Sigmoid colon (tissue), 4 donors: ENCODE measurements at regions not wholly inside any gene's neighbourhood (a gene's known extent, or its start where the extent isn't known, plus 50 kb on each side); places are given as distances from the start of the nearest gene placed in this dataset.

Experiments
- EP300 ChIP-seq, 4 donors: sonication (generic); formaldehyde crosslinking; IDR thresholded peaks; one replicate each; pipeline ENCODE4 v1.6.1; 2017; ENCODE audit warnings: antibody characterized with exemption in 4 of 4
- POLR2A ChIP-seq, 2 donors: fragments of 450-650 bp; IDR thresholded peaks; one replicate each; pipeline ENCODE4 v1.6.1; 2016; ENCODE audit warnings: antibody characterized with exemption in 2 of 2, mild to moderate bottlenecking in 2 of 2, moderate library complexity in 2 of 2
- POLR2AphosphoS5 ChIP-seq, 4 donors: sonication (generic); formaldehyde crosslinking; IDR thresholded peaks; one replicate each; pipeline ENCODE4 v1.6.1; 2017; ENCODE audit warnings: antibody characterized with exemption in 4 of 4
- TF ChIP-seq, protein P1 (sequence below), 4 experiments: fragments of 450-650 bp in 3 of 4; fragments of 200-600 bp in 1 of 4; IDR thresholded peaks; one replicate each; pipeline ENCODE4 v1.5.1; 2016 to 2019; ENCODE audit warnings: antibody characterized with exemption in 4 of 4, mild to moderate bottlenecking in 3 of 4, moderate library complexity in 2 of 4

DNA sequence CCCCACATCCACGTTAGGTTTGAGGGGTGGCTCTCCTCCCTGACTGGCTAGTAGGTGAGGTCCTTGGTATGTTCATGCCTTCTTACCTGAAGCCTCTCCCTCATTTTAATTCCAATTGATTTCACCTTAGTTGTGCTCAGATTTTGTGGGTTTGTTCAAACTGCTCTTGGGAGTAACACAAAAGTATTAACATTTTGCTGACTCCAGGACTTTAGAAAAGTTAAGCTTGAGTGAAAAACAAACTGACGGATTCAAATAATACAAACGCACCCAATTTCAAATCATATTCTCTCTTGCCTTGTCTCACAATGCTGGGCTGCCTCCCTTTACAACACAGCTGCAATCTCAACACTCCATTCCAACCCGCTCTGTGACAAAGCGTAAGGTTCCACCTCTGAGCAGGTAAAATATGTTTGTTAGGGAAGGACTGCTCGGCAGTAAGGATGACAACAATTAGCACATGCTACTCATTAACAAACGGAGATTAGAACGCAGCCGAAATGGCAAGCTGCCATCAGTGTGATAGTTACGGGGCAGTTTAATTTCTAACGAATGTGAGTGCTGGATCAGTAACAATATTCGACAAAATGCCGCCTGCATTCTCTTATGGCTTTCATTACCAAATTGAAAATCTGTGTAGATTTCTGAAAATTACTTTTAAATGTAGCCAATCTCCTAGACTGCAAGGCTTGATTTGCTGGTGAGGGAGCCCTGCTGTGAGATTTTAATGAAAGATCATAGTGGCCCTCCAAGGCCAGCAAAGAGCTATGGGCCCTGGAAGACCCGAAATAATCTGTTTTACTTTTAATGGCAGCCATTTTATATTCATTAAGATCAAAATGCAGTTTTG lies 730.6 kb upstream of the FANCL start:
- TF ChIP-seq, protein P1, sequence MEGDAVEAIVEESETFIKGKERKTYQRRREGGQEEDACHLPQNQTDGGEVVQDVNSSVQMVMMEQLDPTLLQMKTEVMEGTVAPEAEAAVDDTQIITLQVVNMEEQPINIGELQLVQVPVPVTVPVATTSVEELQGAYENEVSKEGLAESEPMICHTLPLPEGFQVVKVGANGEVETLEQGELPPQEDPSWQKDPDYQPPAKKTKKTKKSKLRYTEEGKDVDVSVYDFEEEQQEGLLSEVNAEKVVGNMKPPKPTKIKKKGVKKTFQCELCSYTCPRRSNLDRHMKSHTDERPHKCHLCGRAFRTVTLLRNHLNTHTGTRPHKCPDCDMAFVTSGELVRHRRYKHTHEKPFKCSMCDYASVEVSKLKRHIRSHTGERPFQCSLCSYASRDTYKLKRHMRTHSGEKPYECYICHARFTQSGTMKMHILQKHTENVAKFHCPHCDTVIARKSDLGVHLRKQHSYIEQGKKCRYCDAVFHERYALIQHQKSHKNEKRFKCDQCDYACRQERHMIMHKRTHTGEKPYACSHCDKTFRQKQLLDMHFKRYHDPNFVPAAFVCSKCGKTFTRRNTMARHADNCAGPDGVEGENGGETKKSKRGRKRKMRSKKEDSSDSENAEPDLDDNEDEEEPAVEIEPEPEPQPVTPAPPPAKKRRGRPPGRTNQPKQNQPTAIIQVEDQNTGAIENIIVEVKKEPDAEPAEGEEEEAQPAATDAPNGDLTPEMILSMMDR (IDR thresholded peaks at IDR 0.05), result no peak
- TF ChIP-seq POLR2A (IDR thresholded peaks at IDR 0.05) (no peak), POLR2AphosphoS5 (IDR thresholded peaks at IDR 0.05) (no peak), EP300 (IDR thresholded peaks at IDR 0.05) (no peak)
